Upper lobe of left lung (tissue), 4 donors: ENCODE measurements at regions not wholly inside any gene's neighbourhood (a gene's known extent, or its start where the extent isn't known, plus 50 kb on each side); places are given as distances from the start of the nearest gene placed in this dataset.

Experiments
- EP300 ChIP-seq, 4 donors: sonication (generic); formaldehyde crosslinking; IDR thresholded peaks; one replicate each; pipeline ENCODE4 v1.5.1; 2017; ENCODE audit warnings: antibody characterized with exemption in 4 of 4, control low read depth in 2 of 4
- TF ChIP-seq, protein P1 (sequence below), 6 experiments: fragments of 450-650 bp in 4 of 6; fragments of 200-600 bp in 2 of 6; sonication (generic) in 2 of 6; IDR thresholded peaks; one replicate each; pipeline ENCODE4 v1.5.1; 2016 to 2019; ENCODE audit warnings: antibody characterized with exemption in 6 of 6

DNA sequence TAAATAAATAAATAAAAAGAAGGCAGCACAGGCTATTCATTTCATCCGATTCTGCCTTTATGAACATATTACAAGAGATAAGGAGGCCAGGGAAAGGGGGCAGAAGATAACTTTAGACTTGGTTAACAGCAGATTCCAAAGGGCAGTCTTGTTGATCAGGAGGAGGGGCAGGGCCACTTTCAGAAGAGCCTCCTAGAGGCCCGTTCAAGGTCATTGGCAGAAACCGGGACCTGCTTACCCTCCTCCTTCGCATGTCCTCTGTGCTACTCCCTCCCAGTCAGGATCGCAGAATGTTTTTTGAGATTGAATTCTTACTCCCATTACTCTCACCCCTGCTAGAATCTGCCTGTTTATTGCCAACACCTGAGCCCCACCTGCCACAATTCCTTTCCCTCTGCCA lies 217.0 kb upstream of the IPO5 start:
- TF ChIP-seq, protein P1, sequence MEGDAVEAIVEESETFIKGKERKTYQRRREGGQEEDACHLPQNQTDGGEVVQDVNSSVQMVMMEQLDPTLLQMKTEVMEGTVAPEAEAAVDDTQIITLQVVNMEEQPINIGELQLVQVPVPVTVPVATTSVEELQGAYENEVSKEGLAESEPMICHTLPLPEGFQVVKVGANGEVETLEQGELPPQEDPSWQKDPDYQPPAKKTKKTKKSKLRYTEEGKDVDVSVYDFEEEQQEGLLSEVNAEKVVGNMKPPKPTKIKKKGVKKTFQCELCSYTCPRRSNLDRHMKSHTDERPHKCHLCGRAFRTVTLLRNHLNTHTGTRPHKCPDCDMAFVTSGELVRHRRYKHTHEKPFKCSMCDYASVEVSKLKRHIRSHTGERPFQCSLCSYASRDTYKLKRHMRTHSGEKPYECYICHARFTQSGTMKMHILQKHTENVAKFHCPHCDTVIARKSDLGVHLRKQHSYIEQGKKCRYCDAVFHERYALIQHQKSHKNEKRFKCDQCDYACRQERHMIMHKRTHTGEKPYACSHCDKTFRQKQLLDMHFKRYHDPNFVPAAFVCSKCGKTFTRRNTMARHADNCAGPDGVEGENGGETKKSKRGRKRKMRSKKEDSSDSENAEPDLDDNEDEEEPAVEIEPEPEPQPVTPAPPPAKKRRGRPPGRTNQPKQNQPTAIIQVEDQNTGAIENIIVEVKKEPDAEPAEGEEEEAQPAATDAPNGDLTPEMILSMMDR (IDR thresholded peaks at IDR 0.05) = no peak
- TF ChIP-seq EP300 (IDR thresholded peaks at IDR 0.05) = no peak
